Thyroid gland (tissue), 4 donors: ENCODE measurements at regions not wholly inside any gene's neighbourhood (a gene's known extent, or its start where the extent isn't known, plus 50 kb on each side); places are given as distances from the start of the nearest gene placed in this dataset.

Source experiments
- DNase-seq, 2 donors: peaks; one replicate each; pipeline ENCODE4 v3.0.0-alpha.2; 2019
- H3K27ac ChIP-seq, 3 donors: fragments of 200-600 bp; sonication (generic); 1 replicate in 2 of 3; 2 replicates in 1 of 3; pipeline ENCODE4 v1.5.1; 2016 to 2019; ENCODE audit warnings: mild to moderate bottlenecking in 1 of 3, moderate library complexity in 1 of 3
- H3K27me3 ChIP-seq: fragments of 200-600 bp; sonication (generic); one replicate; pipeline ENCODE4 v1.5.1; 2019
- H3K36me3 ChIP-seq, 2 donors: fragments of 200-600 bp; sonication (generic); one replicate each; pipeline ENCODE4 v1.5.1; 2016 to 2019
- H3K4me1 ChIP-seq, 2 donors: fragments of 200-600 bp; sonication (generic); one replicate each; pipeline ENCODE4 v1.5.1; 2017 to 2019
- H3K4me3 ChIP-seq, 3 donors: fragments of 200-600 bp; sonication (generic); replicated peaks in 1 of 3; 1 replicate in 2 of 3; 2 replicates in 1 of 3; pipeline ENCODE4 v1.5.1; 2016; ENCODE audit warnings: mild to moderate bottlenecking in 1 of 3
- H3K9me3 ChIP-seq: fragments of 200-600 bp; sonication (generic); one replicate; pipeline ENCODE4 v1.5.1; 2017
- POLR2A ChIP-seq, 2 donors: fragments of 450-650 bp; IDR thresholded peaks; one replicate each; pipeline ENCODE4 v1.6.1; 2017; ENCODE audit warnings: antibody characterized with exemption in 2 of 2, mild to moderate bottlenecking in 2 of 2, moderate library complexity in 1 of 2
- WGBS, 2 donors: methylation state at CpG; one replicate each; pipeline ENCODE4 v1.1.5; 2017; 5-methylcytosine and 5-hydroxymethylcytosine counted together
- intact Hi-C: fragments of 100-400 bp; cut with DNase I; formaldehyde crosslinking; loops from one replicate; pipeline ENCODE4 v1.15.1; 2023
- TF ChIP-seq, protein P1 (sequence below), 6 experiments: fragments of 200-600 bp in 3 of 6; fragments of 450-650 bp in 3 of 6; sonication (generic) in 3 of 6; IDR thresholded peaks; one replicate each; pipeline ENCODE4 v1.5.1; 2016 to 2019; ENCODE audit warnings: antibody characterized with exemption in 6 of 6, mild to moderate bottlenecking in 2 of 6, inconsistent platforms in 1 of 6, moderate library complexity in 1 of 6

DNA sequence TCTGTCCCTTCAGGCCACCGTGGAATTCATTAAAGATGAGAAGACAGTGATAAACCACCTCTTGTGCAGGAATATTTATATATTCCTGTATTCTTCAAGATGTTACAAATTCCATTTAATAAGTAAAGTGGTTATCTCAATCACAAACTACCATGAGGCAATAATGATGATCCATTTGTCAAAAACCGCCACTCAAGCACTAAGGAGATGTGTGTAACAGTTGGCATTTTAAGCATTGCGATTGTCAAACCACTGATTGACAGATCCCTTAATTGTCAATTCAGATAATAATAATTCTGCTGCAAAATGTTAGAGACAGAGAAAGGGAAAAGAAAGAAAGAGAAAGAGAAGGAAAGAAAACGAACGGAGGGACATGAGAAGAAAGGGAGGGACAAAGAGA is 476.1 kb upstream of the RBFOX1 start:
- H3K9me3 ChIP-seq, result no peaks in the 10 kb centered on the region
- H3K4me3 ChIP-seq, result no peak overlapping the region
- no peak overlapping the region for H3K27ac ChIP-seq
- 91 to 93% methylated on average over 5 of the region's 5 CpGs for WGBS, 2 donors
- H3K4me1 ChIP-seq, result peaks cover 0 to 9% of the 10 kb centered on the region in 2 donors
- TF ChIP-seq, protein P1, sequence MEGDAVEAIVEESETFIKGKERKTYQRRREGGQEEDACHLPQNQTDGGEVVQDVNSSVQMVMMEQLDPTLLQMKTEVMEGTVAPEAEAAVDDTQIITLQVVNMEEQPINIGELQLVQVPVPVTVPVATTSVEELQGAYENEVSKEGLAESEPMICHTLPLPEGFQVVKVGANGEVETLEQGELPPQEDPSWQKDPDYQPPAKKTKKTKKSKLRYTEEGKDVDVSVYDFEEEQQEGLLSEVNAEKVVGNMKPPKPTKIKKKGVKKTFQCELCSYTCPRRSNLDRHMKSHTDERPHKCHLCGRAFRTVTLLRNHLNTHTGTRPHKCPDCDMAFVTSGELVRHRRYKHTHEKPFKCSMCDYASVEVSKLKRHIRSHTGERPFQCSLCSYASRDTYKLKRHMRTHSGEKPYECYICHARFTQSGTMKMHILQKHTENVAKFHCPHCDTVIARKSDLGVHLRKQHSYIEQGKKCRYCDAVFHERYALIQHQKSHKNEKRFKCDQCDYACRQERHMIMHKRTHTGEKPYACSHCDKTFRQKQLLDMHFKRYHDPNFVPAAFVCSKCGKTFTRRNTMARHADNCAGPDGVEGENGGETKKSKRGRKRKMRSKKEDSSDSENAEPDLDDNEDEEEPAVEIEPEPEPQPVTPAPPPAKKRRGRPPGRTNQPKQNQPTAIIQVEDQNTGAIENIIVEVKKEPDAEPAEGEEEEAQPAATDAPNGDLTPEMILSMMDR (IDR thresholded peaks at IDR 0.05), result no peak
- no peak for TF ChIP-seq POLR2A (IDR thresholded peaks at IDR 0.05)
- H3K36me3 ChIP-seq, result no peaks in the 10 kb centered on the region
- no peak for DNase-seq
- intact Hi-C loops, result no loop called here
- no peaks in the 10 kb centered on the region for H3K27me3 ChIP-seq

DNA sequence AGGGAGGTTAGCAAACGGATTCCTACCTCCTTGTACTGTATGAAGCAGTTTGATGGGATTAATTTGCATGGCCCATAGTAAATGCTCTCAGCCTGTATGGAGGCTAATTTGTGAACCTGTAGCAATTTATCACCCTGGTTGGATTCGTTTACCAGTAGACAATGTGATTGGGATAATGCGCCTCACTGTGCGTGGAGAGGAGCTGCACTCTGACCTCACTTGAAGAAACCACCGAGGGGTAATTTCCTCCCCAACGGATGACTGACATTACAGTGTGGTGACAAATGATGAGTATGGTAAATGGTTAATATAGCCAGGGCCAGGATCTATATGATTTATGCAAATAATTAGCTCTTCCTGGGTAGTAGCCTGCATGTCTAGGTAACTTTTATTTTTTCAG is 479.1 kb upstream of the RBFOX1 start:
- WGBS, 2 donors, result 69 to 76% methylated on average over 6 of the region's 6 CpGs
- intact Hi-C loops, result no loop called here
- Histone ChIP-seq H3K4me3 (no peak overlapping the region), H3K36me3 (no peaks in the 10 kb centered on the region), H3K27ac (no peak overlapping the region), H3K27me3 (no peaks in the 10 kb centered on the region), H3K4me1 (peaks cover 0 to 9% of the 10 kb centered on the region in 2 donors), H3K9me3 (no peaks in the 10 kb centered on the region)
- TF ChIP-seq, protein P1 (IDR thresholded peaks at IDR 0.05), result no peak
- no peak for TF ChIP-seq POLR2A (IDR thresholded peaks at IDR 0.05)
- DNase-seq, result no peak

DNA sequence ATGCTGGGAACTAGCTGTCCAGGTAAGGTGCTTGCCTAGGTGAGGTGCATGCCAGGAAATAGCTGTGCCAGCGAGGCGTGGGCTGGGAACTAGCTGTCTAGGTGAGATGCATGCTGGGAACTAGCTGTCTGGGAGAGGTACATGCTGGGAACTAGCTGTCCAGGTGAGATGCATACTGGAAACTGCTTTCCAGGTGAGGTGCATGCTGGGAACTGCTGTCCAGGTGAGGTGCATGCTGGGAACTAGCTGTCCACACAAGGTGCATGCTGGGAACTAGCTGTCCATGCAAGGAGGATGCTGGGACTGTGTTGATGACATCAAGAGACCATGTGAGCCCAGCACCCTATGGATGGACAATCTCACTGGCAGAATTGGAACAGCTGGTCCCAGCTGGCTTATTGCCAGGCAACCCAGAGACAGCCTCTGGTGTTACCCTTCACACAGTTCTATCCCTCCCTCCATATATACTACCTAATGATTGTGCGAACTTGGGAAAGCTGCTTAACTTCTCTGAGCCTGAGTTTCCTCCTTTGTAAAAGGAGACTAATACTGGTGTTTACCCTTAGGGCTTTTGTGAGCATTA is 479.9 kb upstream of the RBFOX1 start:
- Histone ChIP-seq H3K4me1 (peaks cover 0 to 4% of the 10 kb centered on the region in 2 donors), H3K9me3 (no peaks in the 10 kb centered on the region), H3K4me3 (no peak overlapping the region), H3K27me3 (no peaks in the 10 kb centered on the region), H3K27ac (no peak overlapping the region), H3K36me3 (no peaks in the 10 kb centered on the region)
- WGBS, 2 donors, result 62% methylated on average over 3 of the region's 3 CpGs
- TF ChIP-seq POLR2A (IDR thresholded peaks at IDR 0.05), result no peak
- TF ChIP-seq, protein P1 (IDR thresholded peaks at IDR 0.05), result no peak
- intact Hi-C loops, result no loop called here
- DNase-seq, result no peak

DNA sequence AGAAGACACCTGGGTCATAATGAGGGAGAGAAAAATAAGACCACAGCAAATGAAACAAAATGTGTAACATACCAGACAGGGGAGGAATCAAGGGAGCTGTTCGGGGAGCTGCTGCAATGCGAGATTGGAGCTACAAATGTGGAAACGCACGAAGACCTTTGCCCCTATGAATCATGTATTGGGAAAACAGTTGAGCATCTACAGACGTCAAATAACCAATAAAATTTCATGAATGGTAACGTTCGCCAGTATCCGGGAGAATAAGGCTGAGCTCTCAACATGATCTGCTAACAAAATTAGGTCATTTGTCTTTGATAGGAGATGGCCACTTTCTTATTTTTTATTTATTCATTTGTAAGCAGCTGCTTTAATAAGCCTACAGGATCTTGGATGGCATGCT is 486.2 kb upstream of the RBFOX1 start:
- TF ChIP-seq, protein P1 (IDR thresholded peaks at IDR 0.05), result no peak
- TF ChIP-seq POLR2A (IDR thresholded peaks at IDR 0.05), result no peak
- H3K27ac ChIP-seq, result no peak overlapping the region
- intact Hi-C loops, result no loop called here

DNA sequence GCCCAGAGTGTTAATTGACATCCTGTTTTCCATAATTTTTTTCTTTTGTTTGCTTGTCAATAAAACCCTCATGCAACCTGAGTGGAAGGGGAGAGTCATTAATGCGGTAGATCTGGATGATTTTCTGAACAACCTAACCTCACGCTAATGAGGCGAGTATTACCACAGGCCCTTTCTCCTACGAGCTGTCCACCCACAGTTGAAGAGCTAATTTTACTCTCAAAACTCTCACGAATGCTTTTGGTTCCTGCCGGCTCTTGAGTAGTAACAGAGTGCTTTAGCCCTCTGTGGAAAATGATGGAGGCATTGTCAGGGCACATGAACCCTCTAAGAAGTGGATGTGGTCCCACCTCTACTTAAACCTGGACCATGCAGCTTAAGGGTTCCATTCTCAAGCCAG is 491.3 kb upstream of the RBFOX1 start:
- no peak overlapping the region for H3K4me3 ChIP-seq
- intact Hi-C loops, result no loop called here
- 72 to 79% methylated on average over 6 of the region's 6 CpGs for WGBS, 2 donors
- H3K27ac ChIP-seq, result no peak overlapping the region
- H3K36me3 ChIP-seq, result no peaks in the 10 kb centered on the region
- no peak for TF ChIP-seq POLR2A (IDR thresholded peaks at IDR 0.05)
- TF ChIP-seq, protein P1 (IDR thresholded peaks at IDR 0.05), result no peak
- no peaks in the 10 kb centered on the region for H3K9me3 ChIP-seq
- DNase-seq, result no peak
- H3K27me3 ChIP-seq, result no peaks in the 10 kb centered on the region
- no peaks in the 10 kb centered on the region for H3K4me1 ChIP-seq

More for the DNA sequence above, 486.2 kb upstream of the RBFOX1 start:
- no peaks in the 10 kb centered on the region for H3K4me1 ChIP-seq
- no peak overlapping the region for H3K4me3 ChIP-seq
- DNase-seq, result no peak
- no peaks in the 10 kb centered on the region for H3K9me3 ChIP-seq
- no peaks in the 10 kb centered on the region for H3K36me3 ChIP-seq
- WGBS, 2 donors, result 80 to 81% methylated on average over 8 of the region's 8 CpGs
- H3K27me3 ChIP-seq, result no peaks in the 10 kb centered on the region
